ENCODE measurements at regions not wholly inside any gene's neighbourhood (a gene's known extent, or its start where the extent isn't known, plus 50 kb on each side); places are given as distances from the start of the nearest gene placed in this dataset.

DNA sequence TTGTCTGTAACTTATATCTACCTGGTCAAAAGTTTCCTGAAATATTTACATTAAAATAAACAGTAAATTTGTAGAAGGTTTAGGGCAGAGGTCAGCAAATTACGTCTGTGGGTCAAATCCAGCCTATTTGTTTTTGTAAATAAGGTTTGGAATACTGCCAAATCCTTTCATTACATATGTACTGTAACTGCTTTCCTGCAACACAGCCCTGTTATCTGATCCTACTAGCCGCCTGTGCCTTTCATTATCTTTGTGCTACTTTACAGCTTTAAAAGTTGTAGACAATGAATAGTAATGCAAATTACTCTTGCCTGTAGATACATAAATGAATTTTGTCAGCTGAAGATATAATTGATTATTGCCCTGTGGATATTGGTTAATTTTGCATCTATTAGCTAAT, 369.6 kb upstream of the SLC7A11 start:
- DNase-seq, result no peak
- Histone ChIP-seq H3K27me3 (ENCODE audit: low read length) (no peaks in the 10 kb centered on the region), H3K9ac (ENCODE audit: low read length) (no peak overlapping the region), H3K4me3 (ENCODE audit: low read length) (no peak overlapping the region), H3K27ac (ENCODE audit: low read length) (no peak overlapping the region), H3K4me2 (ENCODE audit: low read length) (no peak overlapping the region), H4K20me1 (ENCODE audit: low read length) (no peaks in the 10 kb centered on the region), H3K9me3 (ENCODE audit: low read length) (no peaks in the 10 kb centered on the region), H3K36me3 (ENCODE audit: low read depth, low read length) (no peaks in the 10 kb centered on the region), H3K79me2 (ENCODE audit: low read length) (no peaks in the 10 kb centered on the region), H3F3A (ENCODE audit: low read length, unreplicated experiment) (no peaks in the 10 kb centered on the region), H3K4me1 (ENCODE audit: insufficient read depth, low read length) (peaks cover 4% of the 10 kb centered on the region; the same call in 1 of the 2 replicates), H2AFZ (ENCODE audit: low read length) (no peak overlapping the region), H3K9me2 (replicated peaks; ENCODE audit: low read length) (no peaks in the 10 kb centered on the region)
- ChIA-PET POLR2A (ENCODE audit: unreplicated experiment) (no interaction called here), CTCF (no interaction called here)
- no peak for ATAC-seq
- intact Hi-C loops (cut with micrococcal nuclease), result no loop called here
- no TSS peak for BruUV-seq (replicated peaks)
- TF ChIP-seq EZH2 (IDR thresholded peaks at IDR 0.05; ENCODE audit: low read length, unreplicated experiment) (no peak), EZH2phosphoT487 (IDR thresholded peaks at IDR 0.05; ENCODE audit: borderline replicate concordance, low read length) (no peak)
- TF ChIP-seq, protein P1, sequence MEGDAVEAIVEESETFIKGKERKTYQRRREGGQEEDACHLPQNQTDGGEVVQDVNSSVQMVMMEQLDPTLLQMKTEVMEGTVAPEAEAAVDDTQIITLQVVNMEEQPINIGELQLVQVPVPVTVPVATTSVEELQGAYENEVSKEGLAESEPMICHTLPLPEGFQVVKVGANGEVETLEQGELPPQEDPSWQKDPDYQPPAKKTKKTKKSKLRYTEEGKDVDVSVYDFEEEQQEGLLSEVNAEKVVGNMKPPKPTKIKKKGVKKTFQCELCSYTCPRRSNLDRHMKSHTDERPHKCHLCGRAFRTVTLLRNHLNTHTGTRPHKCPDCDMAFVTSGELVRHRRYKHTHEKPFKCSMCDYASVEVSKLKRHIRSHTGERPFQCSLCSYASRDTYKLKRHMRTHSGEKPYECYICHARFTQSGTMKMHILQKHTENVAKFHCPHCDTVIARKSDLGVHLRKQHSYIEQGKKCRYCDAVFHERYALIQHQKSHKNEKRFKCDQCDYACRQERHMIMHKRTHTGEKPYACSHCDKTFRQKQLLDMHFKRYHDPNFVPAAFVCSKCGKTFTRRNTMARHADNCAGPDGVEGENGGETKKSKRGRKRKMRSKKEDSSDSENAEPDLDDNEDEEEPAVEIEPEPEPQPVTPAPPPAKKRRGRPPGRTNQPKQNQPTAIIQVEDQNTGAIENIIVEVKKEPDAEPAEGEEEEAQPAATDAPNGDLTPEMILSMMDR (conservative IDR thresholded peaks at IDR 0.05; ENCODE audit: low read depth, low read length), result no peak

DNA sequence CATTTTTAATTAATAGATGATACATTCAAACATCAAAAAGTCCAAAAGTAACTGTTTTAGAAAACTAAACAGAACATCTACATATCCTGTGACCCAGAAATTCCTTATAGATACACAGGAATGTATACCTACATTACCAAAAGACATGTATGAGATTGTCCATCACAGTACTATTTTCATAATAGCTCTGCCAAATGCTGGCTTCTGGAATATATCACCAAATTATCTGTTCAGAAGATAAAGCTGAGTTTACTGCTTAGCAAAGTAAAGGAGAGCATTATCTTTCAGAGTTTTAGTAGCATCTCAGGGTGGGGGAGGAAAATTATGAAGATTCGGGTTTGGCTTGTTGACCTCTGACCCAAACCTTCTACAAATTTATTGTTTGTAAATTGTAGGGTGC, 368.9 kb upstream of the SLC7A11 start:
- intact Hi-C loops (cut with micrococcal nuclease), result no loop called here
- no TSS peak for BruUV-seq (replicated peaks)
- DNase-seq (no peak), ATAC-seq (no peak)
- ChIA-PET CTCF (no interaction called here), POLR2A (ENCODE audit: unreplicated experiment) (no interaction called here)
- Histone ChIP-seq H3K9me2 (replicated peaks; ENCODE audit: low read length) (no peaks in the 10 kb centered on the region), H3K4me1 (ENCODE audit: insufficient read depth, low read length) (peaks cover 4% of the 10 kb centered on the region; the same call in 1 of the 2 replicates), H4K20me1 (ENCODE audit: low read length) (no peaks in the 10 kb centered on the region), H3K27me3 (ENCODE audit: low read length) (no peaks in the 10 kb centered on the region), H3F3A (ENCODE audit: low read length, unreplicated experiment) (no peaks in the 10 kb centered on the region), H3K4me2 (ENCODE audit: low read length) (no peak overlapping the region), H3K9ac (ENCODE audit: low read length) (no peak overlapping the region), H2AFZ (ENCODE audit: low read length) (no peak overlapping the region), H3K36me3 (ENCODE audit: low read depth, low read length) (no peaks in the 10 kb centered on the region), H3K27ac (ENCODE audit: low read length) (no peak overlapping the region), H3K79me2 (ENCODE audit: low read length) (no peaks in the 10 kb centered on the region), H3K4me3 (ENCODE audit: low read length) (no peak overlapping the region), H3K9me3 (ENCODE audit: low read length) (no peaks in the 10 kb centered on the region)
- TF ChIP-seq EZH2phosphoT487 (IDR thresholded peaks at IDR 0.05; ENCODE audit: borderline replicate concordance, low read length) (no peak), EZH2 (IDR thresholded peaks at IDR 0.05; ENCODE audit: low read length, unreplicated experiment) (no peak)
- TF ChIP-seq, protein P1 (conservative IDR thresholded peaks at IDR 0.05; ENCODE audit: low read depth, low read length), result no peak

DNA sequence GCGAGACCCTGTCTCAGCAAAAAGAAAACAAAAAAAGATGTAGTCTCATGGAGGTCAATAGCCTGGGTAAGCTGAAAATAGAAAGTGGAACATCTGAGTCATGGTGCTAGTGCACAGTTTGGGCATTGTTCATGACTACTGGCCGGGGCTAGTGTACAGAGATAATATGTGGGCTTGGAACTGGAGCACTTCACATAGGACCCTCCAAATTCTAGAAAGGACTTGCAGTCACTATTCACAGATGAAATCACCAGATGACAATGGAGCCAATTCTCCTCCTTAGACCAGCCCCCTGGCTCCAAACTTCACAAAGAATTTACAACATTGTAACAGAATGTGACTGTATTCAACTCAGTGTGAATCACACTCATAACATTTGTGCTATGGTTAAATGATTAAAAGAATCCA, 367.8 kb upstream of the SLC7A11 start:
- ATAC-seq (peak; percentile 84), DNase-seq (peak; percentile 39)
- no peaks in the 10 kb centered on the region for H3K36me3 ChIP-seq (ENCODE audit: low read depth, low read length)
- H3K9ac ChIP-seq (ENCODE audit: low read length), result no peak overlapping the region
- no peaks in the 10 kb centered on the region for H3K9me2 ChIP-seq (replicated peaks; ENCODE audit: low read length)
- H3K27me3 ChIP-seq (ENCODE audit: low read length), result no peaks in the 10 kb centered on the region
- H2AFZ ChIP-seq (ENCODE audit: low read length), result no peak overlapping the region
- ChIA-PET CTCF (no interaction called here), POLR2A (ENCODE audit: unreplicated experiment) (interaction anchor here (0.7 kb wide), 1 partner anchor 65 kb away, joined by 3 read pairs; no protein-coding TSS in a partner anchor)
- H3K4me3 ChIP-seq (ENCODE audit: low read length), result no peak overlapping the region
- H3K4me1 ChIP-seq (ENCODE audit: insufficient read depth, low read length), result peaks cover 4% of the 10 kb centered on the region; the same call in 1 of the 2 replicates
- no peak overlapping the region for H3K27ac ChIP-seq (ENCODE audit: low read length)
- TF ChIP-seq EZH2phosphoT487 (IDR thresholded peaks at IDR 0.05; ENCODE audit: borderline replicate concordance, low read length) (no peak), EZH2 (IDR thresholded peaks at IDR 0.05; ENCODE audit: low read length, unreplicated experiment) (no peak)
- TF ChIP-seq, protein P1 (conservative IDR thresholded peaks at IDR 0.05; ENCODE audit: low read depth, low read length), result no peak
- H4K20me1 ChIP-seq (ENCODE audit: low read length), result no peaks in the 10 kb centered on the region
- H3F3A ChIP-seq (ENCODE audit: low read length, unreplicated experiment), result no peaks in the 10 kb centered on the region
- H3K9me3 ChIP-seq (ENCODE audit: low read length), result no peaks in the 10 kb centered on the region
- no TSS peak for BruUV-seq (replicated peaks)
- no peak overlapping the region for H3K4me2 ChIP-seq (ENCODE audit: low read length)
- H3K79me2 ChIP-seq (ENCODE audit: low read length), result no peaks in the 10 kb centered on the region
- intact Hi-C loops (cut with micrococcal nuclease), result no loop called here

All from PC-3 (cell line).